Stomach (tissue), 8 donors: ENCODE measurements at regions not wholly inside any gene's neighbourhood (a gene's known extent, or its start where the extent isn't known, plus 50 kb on each side); places are given as distances from the start of the nearest gene placed in this dataset.
A peak's percentile ranks its signal among the peaks of the same experiment; 100 is the strongest.

Experiments used
- DNase-seq, 2 donors: peaks; one replicate each; pipeline versions ENCODE4 v3.0.0 to v3.0.0-alpha.2; 2013 to 2019
- H3K27ac ChIP-seq, 5 donors: fragments of 200-600 bp in 4 of 5; sonication (generic) in 4 of 5; one replicate each; pipeline ENCODE4 v1.5.1; 2013 to 2019; ENCODE audit warnings: mild to moderate bottlenecking in 1 of 5, moderate library complexity in 1 of 5
- H3K27me3 ChIP-seq, 3 donors: fragments of 200-600 bp; sonication (generic); one replicate each; pipeline ENCODE4 v1.5.1; 2017 to 2019; ENCODE audit warnings: mixed run types in 1 of 3
- H3K36me3 ChIP-seq, 4 donors: fragments of 200-600 bp; sonication (generic); 1 replicate in 3 of 4; 2 replicates in 1 of 4; pipeline ENCODE4 v1.5.1; 2016 to 2019
- H3K4me1 ChIP-seq, 4 donors: fragments of 200-600 bp; sonication (generic); one replicate each; pipeline ENCODE4 v1.5.1; 2016 to 2019
- H3K4me3 ChIP-seq, 4 donors: fragments of 200-600 bp; sonication (generic) in 3 of 4; one replicate each; pipeline ENCODE4 v1.5.1; 2016 to 2019; ENCODE audit warnings: mild to moderate bottlenecking in 1 of 4
- H3K9me3 ChIP-seq, 4 donors: fragments of 200-600 bp; sonication (generic); one replicate each; pipeline ENCODE4 v1.5.1; 2016 to 2019
- EP300 ChIP-seq: sonication (generic); formaldehyde crosslinking; IDR thresholded peaks from one replicate; pipeline ENCODE4 v1.6.1; 2017; ENCODE audit warnings: antibody characterized with exemption
- POLR2A ChIP-seq, 4 donors: fragments of 450-650 bp; IDR thresholded peaks; one replicate each; pipeline ENCODE4 v1.6.1; 2016; ENCODE audit warnings: antibody characterized with exemption in 4 of 4, control low read depth in 2 of 4, mild to moderate bottlenecking in 1 of 4, moderate library complexity in 1 of 4
- POLR2AphosphoS5 ChIP-seq, 3 donors: sonication (generic); formaldehyde crosslinking; IDR thresholded peaks; one replicate each; pipeline ENCODE4 v1.6.1; 2016; ENCODE audit warnings: antibody characterized with exemption in 3 of 3
- WGBS, 5 donors: extraction: QIAGEN DNeasy Blood & Tissue Kit in 3 of 5; methylation state at CpG; one replicate each; pipeline versions ENCODE4 v1.1.5 to v1.1.7; 2013 to 2018; 5-methylcytosine and 5-hydroxymethylcytosine counted together
- intact Hi-C: fragments of 100-400 bp; cut with DNase I; formaldehyde crosslinking; loops from one replicate; pipeline ENCODE4 v1.15.1; 2023; ENCODE audit warnings: low total_unique reads
- TF ChIP-seq, protein P1 (sequence below), 7 experiments: fragments of 450-650 bp in 4 of 7; fragments of 200-600 bp in 3 of 7; sonication (generic) in 3 of 7; IDR thresholded peaks; one replicate each; pipeline ENCODE4 v1.5.1; 2016 to 2019; ENCODE audit warnings: antibody characterized with exemption in 7 of 7, control low read depth in 2 of 7, mild to moderate bottlenecking in 1 of 7
- donor health status: healthy with polysubstance abuse.
- donor health status: Bipolar disorder and iron deficiency.
- donor health status: healthy.

- H3K27me3 ChIP-seq: no peaks in the 10 kb centered on the region
- WGBS, 5 donors: 89 to 93% (median 91%) methylated on average over 2 of the region's 2 CpGs
- peak in 1 of 2 donors; percentile 16 for DNase-seq
- H3K36me3 ChIP-seq: no peaks in the 10 kb centered on the region
- no peak for TF ChIP-seq EP300
- TF ChIP-seq, protein P1, sequence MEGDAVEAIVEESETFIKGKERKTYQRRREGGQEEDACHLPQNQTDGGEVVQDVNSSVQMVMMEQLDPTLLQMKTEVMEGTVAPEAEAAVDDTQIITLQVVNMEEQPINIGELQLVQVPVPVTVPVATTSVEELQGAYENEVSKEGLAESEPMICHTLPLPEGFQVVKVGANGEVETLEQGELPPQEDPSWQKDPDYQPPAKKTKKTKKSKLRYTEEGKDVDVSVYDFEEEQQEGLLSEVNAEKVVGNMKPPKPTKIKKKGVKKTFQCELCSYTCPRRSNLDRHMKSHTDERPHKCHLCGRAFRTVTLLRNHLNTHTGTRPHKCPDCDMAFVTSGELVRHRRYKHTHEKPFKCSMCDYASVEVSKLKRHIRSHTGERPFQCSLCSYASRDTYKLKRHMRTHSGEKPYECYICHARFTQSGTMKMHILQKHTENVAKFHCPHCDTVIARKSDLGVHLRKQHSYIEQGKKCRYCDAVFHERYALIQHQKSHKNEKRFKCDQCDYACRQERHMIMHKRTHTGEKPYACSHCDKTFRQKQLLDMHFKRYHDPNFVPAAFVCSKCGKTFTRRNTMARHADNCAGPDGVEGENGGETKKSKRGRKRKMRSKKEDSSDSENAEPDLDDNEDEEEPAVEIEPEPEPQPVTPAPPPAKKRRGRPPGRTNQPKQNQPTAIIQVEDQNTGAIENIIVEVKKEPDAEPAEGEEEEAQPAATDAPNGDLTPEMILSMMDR (IDR thresholded peaks at IDR 0.05): no peak
- no peak for TF ChIP-seq POLR2AphosphoS5 (IDR thresholded peaks at IDR 0.05)
- TF ChIP-seq POLR2A (IDR thresholded peaks at IDR 0.05): no peak
- H3K9me3 ChIP-seq: peaks cover 0 to 7% (median 2%) of the 10 kb centered on the region in 4 donors
- H3K27ac ChIP-seq: no peak overlapping the region
- intact Hi-C loops: no loop called here
- no peak overlapping the region for H3K4me3 ChIP-seq
- no peaks in the 10 kb centered on the region for H3K4me1 ChIP-seq
Observed at GRCh38 chr9:16025627-16026026, 472.8 kb downstream of the CCDC171 start.

- Histone ChIP-seq H3K4me1 (no peaks in the 10 kb centered on the region), H3K27ac (no peak overlapping the region), H3K4me3 (no peak overlapping the region), H3K9me3 (peaks cover 0 to 7% (median 2%) of the 10 kb centered on the region in 4 donors), H3K27me3 (no peaks in the 10 kb centered on the region), H3K36me3 (no peaks in the 10 kb centered on the region)
- TF ChIP-seq POLR2AphosphoS5 (IDR thresholded peaks at IDR 0.05): no peak
- TF ChIP-seq EP300: no peak
- TF ChIP-seq POLR2A (IDR thresholded peaks at IDR 0.05): no peak
- DNase-seq: no peak
- WGBS, 5 donors: 41 to 74% (median 57%) methylated on average over 2 of the region's 2 CpGs
- intact Hi-C loops: no loop called here
Observed at GRCh38 chr9:16026886-16027285, 474.0 kb downstream of the CCDC171 start.

DNA sequence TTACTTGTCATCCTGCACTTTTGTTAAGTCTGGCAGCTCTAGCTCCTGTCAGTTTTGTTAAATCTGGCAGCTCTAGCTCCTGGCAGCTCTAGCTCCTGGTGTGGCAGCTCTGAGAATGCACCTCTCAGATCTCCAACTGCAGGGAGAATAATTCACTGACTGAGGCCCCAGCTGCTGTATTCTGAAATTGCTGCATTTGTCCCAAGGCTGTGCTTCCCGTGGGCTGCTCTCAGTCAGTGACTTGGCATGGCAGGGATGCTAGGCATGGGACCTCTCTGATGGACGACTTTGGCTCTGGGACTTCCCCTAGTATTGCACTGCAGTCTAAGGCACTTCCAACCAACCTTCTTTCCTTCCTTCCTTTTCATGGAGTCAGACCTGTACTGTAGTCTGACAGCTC is 475.7 kb downstream of the CCDC171 start:
- DNase-seq: no peak
- Histone ChIP-seq H3K36me3 (no peaks in the 10 kb centered on the region), H3K27me3 (no peaks in the 10 kb centered on the region), H3K4me1 (no peaks in the 10 kb centered on the region), H3K4me3 (no peak overlapping the region), H3K27ac (no peak overlapping the region), H3K9me3 (peaks cover 0 to 6% (median 4%) of the 10 kb centered on the region in 4 donors)
- WGBS, 5 donors: 48 to 87% (median 61%) methylated on average over 2 of the region's 2 CpGs
- TF ChIP-seq EP300 (no peak), POLR2A (IDR thresholded peaks at IDR 0.05) (no peak), POLR2AphosphoS5 (IDR thresholded peaks at IDR 0.05) (no peak)
- TF ChIP-seq, protein P1 (IDR thresholded peaks at IDR 0.05): no peak
- intact Hi-C loops: no loop called here

- TF ChIP-seq, protein P1 (IDR thresholded peaks at IDR 0.05): no peak
- TF ChIP-seq EP300 (no peak), POLR2AphosphoS5 (IDR thresholded peaks at IDR 0.05) (no peak), POLR2A (IDR thresholded peaks at IDR 0.05) (no peak)
Observed at GRCh38 chr9:16029046-16029615, 476.3 kb downstream of the CCDC171 start.

GRCh38 chr9:16029796-16030363 is 477.0 kb downstream of the CCDC171 start:
- H3K36me3 ChIP-seq: no peaks in the 10 kb centered on the region
- 88 to 94% (median 90%) methylated on average over 3 of the region's 3 CpGs for WGBS, 5 donors
- intact Hi-C loops: no loop called here
- TF ChIP-seq EP300 (no peak), POLR2AphosphoS5 (IDR thresholded peaks at IDR 0.05) (no peak), POLR2A (IDR thresholded peaks at IDR 0.05) (no peak)
- TF ChIP-seq, protein P1 (IDR thresholded peaks at IDR 0.05): no peak
- peaks cover 0 to 6% (median 2%) of the 10 kb centered on the region in 4 donors for H3K9me3 ChIP-seq
- no peaks in the 10 kb centered on the region for H3K4me1 ChIP-seq
- H3K27me3 ChIP-seq: no peaks in the 10 kb centered on the region
- no peak for DNase-seq
- H3K4me3 ChIP-seq: no peak overlapping the region
- H3K27ac ChIP-seq: no peak overlapping the region

More at GRCh38 chr9:16029046-16029615, 476.3 kb downstream of the CCDC171 start:
- H3K36me3 ChIP-seq: no peaks in the 10 kb centered on the region
- no peak overlapping the region for H3K4me3 ChIP-seq
- no peak overlapping the region for H3K27ac ChIP-seq
- 77 to 85% (median 81%) methylated on average over 7 of the region's 7 CpGs for WGBS, 5 donors
- DNase-seq: no peak
- intact Hi-C loops: no loop called here
- H3K9me3 ChIP-seq: peaks cover 0 to 6% (median 2%) of the 10 kb centered on the region in 4 donors
- H3K4me1 ChIP-seq: no peaks in the 10 kb centered on the region
- no peaks in the 10 kb centered on the region for H3K27me3 ChIP-seq
